HepG2 (cell line): ENCODE measurements at regions not wholly inside any gene's neighbourhood (a gene's known extent, or its start where the extent isn't known, plus 50 kb on each side); places are given as distances from the start of the nearest gene placed in this dataset.

Experiments used
- CAMTA2 ChIP-seq: sonication (generic); formaldehyde crosslinking; IDR thresholded peaks from 2 replicates; pipeline ENCODE4 v1.4.0; 2020; ENCODE audit warnings: mild to moderate bottlenecking, missing genetic modification reagents, borderline replicate concordance
- ESRRA ChIP-seq: sonication (generic); formaldehyde crosslinking; IDR thresholded peaks from 2 replicates; pipeline ENCODE4 v1.5.1; 2020; ENCODE audit warnings: mild to moderate bottlenecking, low read depth, missing genetic modification reagents
- TOE1 ChIP-seq: sonication (generic); formaldehyde crosslinking; IDR thresholded peaks from 2 replicates; pipeline ENCODE4 v1.4.0; 2020; ENCODE audit warnings: mild to moderate bottlenecking, missing genetic modification reagents
- ZBTB1 ChIP-seq: sonication (generic); formaldehyde crosslinking; IDR thresholded peaks from 2 replicates; pipeline ENCODE4 v1.4.0; 2020; ENCODE audit warnings: missing genetic modification reagents, borderline replicate concordance
- ZNF318 ChIP-seq: sonication (generic); formaldehyde crosslinking; IDR thresholded peaks from 2 replicates; pipeline ENCODE4 v1.4.0; 2020; ENCODE audit warnings: mild to moderate bottlenecking, missing genetic modification reagents
- ZNF382 ChIP-seq: sonication (generic); formaldehyde crosslinking; IDR thresholded peaks from 2 replicates; pipeline ENCODE4 v1.5.0; 2020; ENCODE audit warnings: missing genetic modification reagents, mild to moderate bottlenecking, borderline replicate concordance
- ZNF589 ChIP-seq: sonication (generic); formaldehyde crosslinking; conservative IDR thresholded peaks from 2 replicates; pipeline ENCODE4 v1.8.0; 2022; ENCODE audit warnings: mild to moderate bottlenecking, moderate library complexity, missing genetic modification reagents
- ZNF777 ChIP-seq: sonication (generic); formaldehyde crosslinking; IDR thresholded peaks from 2 replicates; pipeline ENCODE4 v1.4.0; 2020; ENCODE audit warnings: missing genetic modification reagents

DNA sequence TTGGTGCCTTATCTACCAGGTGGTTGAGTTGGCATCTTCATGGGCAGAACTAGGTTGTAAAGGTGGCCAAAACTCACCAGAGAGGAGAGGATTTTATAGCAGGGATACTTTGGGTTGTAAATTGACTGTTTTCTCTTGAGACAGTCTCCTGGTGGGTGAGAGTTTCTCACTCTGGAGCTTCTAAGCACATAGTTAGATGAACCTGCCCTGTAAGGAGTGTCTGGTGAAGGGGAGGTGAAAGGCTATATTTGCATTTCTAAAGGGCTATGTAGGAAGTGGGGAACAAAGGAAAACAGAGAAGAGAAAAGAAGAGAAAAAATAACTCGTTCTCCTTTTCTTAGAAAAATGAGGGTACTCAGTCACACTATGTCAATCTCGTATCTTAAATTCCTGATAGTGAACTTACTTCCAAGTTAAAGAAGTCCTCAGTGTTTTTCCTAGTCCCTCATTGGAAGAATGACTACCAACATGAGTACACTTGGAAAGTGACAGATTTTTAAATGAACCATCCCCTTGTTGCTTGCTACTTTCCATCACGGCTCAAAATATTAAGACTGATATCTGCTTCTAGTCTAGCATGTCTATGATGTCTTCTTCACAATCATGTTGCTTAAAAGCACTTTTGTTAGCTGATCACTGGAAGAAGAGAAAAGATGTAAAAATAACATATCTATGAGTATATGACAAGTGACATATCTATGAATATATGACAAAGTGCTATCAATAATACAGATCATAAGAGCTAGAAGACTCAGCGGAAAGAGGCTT, 113.8 kb upstream of the P2RY1 start:
- TF ChIP-seq TOE1 (no peak), CAMTA2 (CRISPR knock-in tag) (no peak), ZBTB1 (CRISPR knock-in tag) (no peak), ZNF382 (no peak), ESRRA (no peak), ZNF777 (no peak), ZNF318 (CRISPR knock-in tag) (no peak), ZNF589 (CRISPR knock-in tag) (no peak)
